ENCODE measurements at regions not wholly inside any gene's neighbourhood (a gene's known extent, or its start where the extent isn't known, plus 50 kb on each side); places are given as distances from the start of the nearest gene placed in this dataset.

DNA sequence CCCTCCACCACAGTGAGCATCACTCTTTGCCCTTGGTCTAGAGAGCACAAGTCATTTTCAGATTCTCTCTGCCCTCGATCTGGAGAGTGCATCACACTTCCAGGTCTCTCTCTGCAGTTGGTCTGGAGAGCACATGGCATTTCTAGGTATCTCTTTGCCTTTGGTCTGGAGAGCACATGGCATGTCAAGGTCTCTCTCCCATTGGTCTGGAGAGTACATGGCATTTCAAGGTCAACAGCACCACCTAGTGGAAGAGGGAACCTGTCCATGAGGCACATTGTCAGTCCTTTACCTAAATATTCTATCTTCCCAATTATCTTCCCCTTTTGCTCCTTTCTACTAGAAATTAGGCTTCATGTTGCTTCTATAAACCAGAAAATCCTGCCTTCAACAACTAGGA, 1139.4 kb downstream of the XPNPEP1 start:
- TF ChIP-seq, protein P1, sequence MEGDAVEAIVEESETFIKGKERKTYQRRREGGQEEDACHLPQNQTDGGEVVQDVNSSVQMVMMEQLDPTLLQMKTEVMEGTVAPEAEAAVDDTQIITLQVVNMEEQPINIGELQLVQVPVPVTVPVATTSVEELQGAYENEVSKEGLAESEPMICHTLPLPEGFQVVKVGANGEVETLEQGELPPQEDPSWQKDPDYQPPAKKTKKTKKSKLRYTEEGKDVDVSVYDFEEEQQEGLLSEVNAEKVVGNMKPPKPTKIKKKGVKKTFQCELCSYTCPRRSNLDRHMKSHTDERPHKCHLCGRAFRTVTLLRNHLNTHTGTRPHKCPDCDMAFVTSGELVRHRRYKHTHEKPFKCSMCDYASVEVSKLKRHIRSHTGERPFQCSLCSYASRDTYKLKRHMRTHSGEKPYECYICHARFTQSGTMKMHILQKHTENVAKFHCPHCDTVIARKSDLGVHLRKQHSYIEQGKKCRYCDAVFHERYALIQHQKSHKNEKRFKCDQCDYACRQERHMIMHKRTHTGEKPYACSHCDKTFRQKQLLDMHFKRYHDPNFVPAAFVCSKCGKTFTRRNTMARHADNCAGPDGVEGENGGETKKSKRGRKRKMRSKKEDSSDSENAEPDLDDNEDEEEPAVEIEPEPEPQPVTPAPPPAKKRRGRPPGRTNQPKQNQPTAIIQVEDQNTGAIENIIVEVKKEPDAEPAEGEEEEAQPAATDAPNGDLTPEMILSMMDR (IDR thresholded peaks at IDR 0.05), result no peak
- TF ChIP-seq POLR2AphosphoS5 (IDR thresholded peaks at IDR 0.05) (no peak), EP300 (IDR thresholded peaks at IDR 0.05) (no peak)
